ENCODE measurements at regions not wholly inside any gene's neighbourhood (a gene's known extent, or its start where the extent isn't known, plus 50 kb on each side); places are given as distances from the start of the nearest gene placed in this dataset.

- Histone ChIP-seq H3K4me1 (no peaks in the 10 kb centered on the region), H3K4me3 (no peak overlapping the region), H3K9me3 (replicated peaks) (peaks cover 4% of the 10 kb centered on the region), H3K36me3 (no peaks in the 10 kb centered on the region), H3K27me3 (ENCODE audit: low read depth) (no peaks in the 10 kb centered on the region), H3K27ac (replicated peaks) (no peak overlapping the region)
- intact Hi-C loops (cut with micrococcal nuclease) = no loop called here
- DNase-seq = no peak
- TF ChIP-seq, protein P1, sequence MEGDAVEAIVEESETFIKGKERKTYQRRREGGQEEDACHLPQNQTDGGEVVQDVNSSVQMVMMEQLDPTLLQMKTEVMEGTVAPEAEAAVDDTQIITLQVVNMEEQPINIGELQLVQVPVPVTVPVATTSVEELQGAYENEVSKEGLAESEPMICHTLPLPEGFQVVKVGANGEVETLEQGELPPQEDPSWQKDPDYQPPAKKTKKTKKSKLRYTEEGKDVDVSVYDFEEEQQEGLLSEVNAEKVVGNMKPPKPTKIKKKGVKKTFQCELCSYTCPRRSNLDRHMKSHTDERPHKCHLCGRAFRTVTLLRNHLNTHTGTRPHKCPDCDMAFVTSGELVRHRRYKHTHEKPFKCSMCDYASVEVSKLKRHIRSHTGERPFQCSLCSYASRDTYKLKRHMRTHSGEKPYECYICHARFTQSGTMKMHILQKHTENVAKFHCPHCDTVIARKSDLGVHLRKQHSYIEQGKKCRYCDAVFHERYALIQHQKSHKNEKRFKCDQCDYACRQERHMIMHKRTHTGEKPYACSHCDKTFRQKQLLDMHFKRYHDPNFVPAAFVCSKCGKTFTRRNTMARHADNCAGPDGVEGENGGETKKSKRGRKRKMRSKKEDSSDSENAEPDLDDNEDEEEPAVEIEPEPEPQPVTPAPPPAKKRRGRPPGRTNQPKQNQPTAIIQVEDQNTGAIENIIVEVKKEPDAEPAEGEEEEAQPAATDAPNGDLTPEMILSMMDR (IDR thresholded peaks at IDR 0.05; ENCODE audit: borderline replicate concordance) = no peak
These were observed 518.2 kb upstream of the SEMA3D start for GRCh38 chr7:85705076-85705475.

- no peaks in the 10 kb centered on the region for H3K4me1 ChIP-seq
- no peak overlapping the region for H3K27ac ChIP-seq (replicated peaks)
- H3K27me3 ChIP-seq (ENCODE audit: low read depth) = no peaks in the 10 kb centered on the region
- H3K4me3 ChIP-seq = no peak overlapping the region
- H3K9me3 ChIP-seq (replicated peaks) = peaks cover 4% of the 10 kb centered on the region
- intact Hi-C loops (cut with micrococcal nuclease) = no loop called here
- DNase-seq = no peak
- TF ChIP-seq, protein P1 (IDR thresholded peaks at IDR 0.05; ENCODE audit: borderline replicate concordance) = no peak
- H3K36me3 ChIP-seq = no peaks in the 10 kb centered on the region
These were observed 516.6 kb upstream of the SEMA3D start for GRCh38 chr7:85703251-85704010.

GRCh38 chr7:85702348-85702747, 515.5 kb upstream of the SEMA3D start:
- no peak overlapping the region for H3K27ac ChIP-seq (replicated peaks)
- H3K27me3 ChIP-seq (ENCODE audit: low read depth) = no peaks in the 10 kb centered on the region
- H3K4me1 ChIP-seq = no peaks in the 10 kb centered on the region
- peaks cover 4% of the 10 kb centered on the region for H3K9me3 ChIP-seq (replicated peaks)
- TF ChIP-seq, protein P1 (IDR thresholded peaks at IDR 0.05; ENCODE audit: borderline replicate concordance) = no peak
- intact Hi-C loops (cut with micrococcal nuclease) = no loop called here
- H3K4me3 ChIP-seq = no peak overlapping the region
- no peak for DNase-seq
- H3K36me3 ChIP-seq = no peaks in the 10 kb centered on the region

DNA sequence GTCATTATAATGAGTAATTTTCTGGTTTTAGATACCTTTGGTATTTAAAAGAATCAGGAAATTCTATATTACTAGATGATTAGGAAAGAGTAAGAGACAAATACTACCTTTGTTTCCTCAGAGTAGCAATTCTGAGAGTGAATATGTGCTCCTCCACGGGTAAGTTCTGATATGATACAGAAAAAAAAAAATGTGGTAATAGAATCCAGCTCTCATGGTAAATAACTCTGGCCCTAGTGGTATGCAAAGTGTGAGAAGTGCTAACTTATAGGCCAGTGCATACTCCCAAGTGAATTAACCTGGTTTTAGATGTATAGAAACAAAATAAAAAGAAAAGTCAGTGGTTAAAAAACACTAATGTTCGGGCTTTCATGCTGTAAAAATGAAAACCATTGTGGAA, 512.6 kb upstream of the SEMA3D start:
- no peak for DNase-seq
- H3K9me3 ChIP-seq (replicated peaks) = no peaks in the 10 kb centered on the region
- H3K4me3 ChIP-seq = no peak overlapping the region
- no peaks in the 10 kb centered on the region for H3K27me3 ChIP-seq (ENCODE audit: low read depth)
- no peak overlapping the region for H3K27ac ChIP-seq (replicated peaks)
- intact Hi-C loops (cut with micrococcal nuclease) = no loop called here
- no peaks in the 10 kb centered on the region for H3K4me1 ChIP-seq
- H3K36me3 ChIP-seq = no peaks in the 10 kb centered on the region
- TF ChIP-seq, protein P1 (IDR thresholded peaks at IDR 0.05; ENCODE audit: borderline replicate concordance) = no peak

DNA sequence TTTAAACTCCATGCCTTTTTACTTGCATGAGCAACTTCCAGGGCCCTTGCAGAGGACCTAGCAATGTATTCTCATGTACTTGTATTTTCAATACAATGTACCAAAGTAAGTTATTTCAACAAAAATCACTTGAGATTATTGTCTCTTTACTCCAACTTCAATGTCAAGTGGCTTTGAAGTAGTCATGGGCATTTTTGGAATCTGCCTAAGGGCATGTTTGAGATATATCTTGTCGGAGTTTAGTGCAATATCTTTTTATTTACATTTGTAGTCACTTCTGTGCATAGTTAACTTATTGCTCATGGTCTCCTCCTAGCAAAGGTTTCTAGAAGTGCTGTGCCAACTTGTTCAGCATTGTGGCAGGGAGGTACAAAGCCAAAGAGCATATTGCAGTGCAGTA, 508.7 kb upstream of the SEMA3D start:
- DNase-seq = no peak
- H3K4me3 ChIP-seq = no peak overlapping the region
- no peaks in the 10 kb centered on the region for H3K4me1 ChIP-seq
- no peaks in the 10 kb centered on the region for H3K9me3 ChIP-seq (replicated peaks)
- TF ChIP-seq, protein P1 (IDR thresholded peaks at IDR 0.05; ENCODE audit: borderline replicate concordance) = no peak
- no peak overlapping the region for H3K27ac ChIP-seq (replicated peaks)
- intact Hi-C loops (cut with micrococcal nuclease) = no loop called here
- H3K27me3 ChIP-seq (ENCODE audit: low read depth) = no peaks in the 10 kb centered on the region
- H3K36me3 ChIP-seq = no peaks in the 10 kb centered on the region

Measured in left ventricle myocardium inferior (tissue), 1 donor.